ENCODE measurements at regions not wholly inside any gene's neighbourhood (a gene's known extent, or its start where the extent isn't known, plus 50 kb on each side); places are given as distances from the start of the nearest gene placed in this dataset.
"Not testable (repeated sequence)": the region's sequence is repeated elsewhere in the genome, so short reads cannot be mapped to it uniquely, and the experiment has no call there.

GRCh38 chr13:78881054-78881453, 222.1 kb upstream of the OBI1 start:
- in situ Hi-C loops (cut with MboI; ENCODE audit: low sequenced_read_pairs): no loop called here

- in situ Hi-C loops (cut with MboI; ENCODE audit: low sequenced_read_pairs): no loop called here
Observed at GRCh38 chr13:78876915-78877549, 218.1 kb upstream of the OBI1 start.

- in situ Hi-C loops (cut with MboI; ENCODE audit: low sequenced_read_pairs): no loop called here
Observed at GRCh38 chr13:78875792-78876580, 217.0 kb upstream of the OBI1 start.

DNA sequence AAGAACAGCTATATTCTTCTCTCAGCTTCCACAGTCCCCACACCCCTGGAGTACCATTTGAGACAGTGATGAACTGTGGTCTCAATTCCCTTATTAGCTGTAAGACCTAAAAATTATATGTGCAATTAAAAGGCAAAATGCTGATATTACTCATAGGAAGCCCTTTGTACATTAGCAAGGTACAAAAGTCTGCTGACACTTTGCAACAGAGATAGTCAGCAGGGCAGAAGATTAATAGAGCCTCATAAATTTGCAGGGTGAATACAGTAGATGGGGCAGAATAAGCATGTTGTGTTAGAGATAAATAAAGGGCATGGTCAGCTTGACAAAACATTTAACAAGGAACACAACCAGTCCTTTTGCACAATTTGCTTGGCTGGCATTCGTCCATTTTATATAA, 210.0 kb upstream of the OBI1 start:
- in situ Hi-C loops (cut with MboI; ENCODE audit: low sequenced_read_pairs): no loop called here

DNA sequence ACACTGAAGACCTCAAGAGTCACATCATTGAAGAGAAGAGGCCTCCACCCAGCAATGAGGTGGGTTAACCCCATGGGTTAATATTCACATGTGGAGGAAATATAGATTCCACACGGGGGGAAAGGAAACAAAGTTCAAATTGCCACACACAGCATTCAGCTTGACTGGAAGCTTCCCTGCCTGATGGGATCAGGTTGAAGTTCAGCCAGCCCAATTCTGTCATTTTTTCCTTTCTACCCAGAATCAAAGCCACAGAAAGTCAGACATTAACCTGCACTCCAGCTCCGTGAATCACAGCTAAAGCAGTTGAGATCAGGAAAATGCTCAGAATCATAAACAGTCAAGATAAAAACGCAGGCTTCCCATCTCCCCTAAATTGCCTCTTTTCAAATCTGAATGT, 208.7 kb upstream of the OBI1 start:
- in situ Hi-C loops (cut with MboI; ENCODE audit: low sequenced_read_pairs): no loop called here

- in situ Hi-C loops (cut with MboI; ENCODE audit: low sequenced_read_pairs): not testable (repeated sequence)
Observed at GRCh38 chr13:78866076-78866475, 207.1 kb upstream of the OBI1 start.

DNA sequence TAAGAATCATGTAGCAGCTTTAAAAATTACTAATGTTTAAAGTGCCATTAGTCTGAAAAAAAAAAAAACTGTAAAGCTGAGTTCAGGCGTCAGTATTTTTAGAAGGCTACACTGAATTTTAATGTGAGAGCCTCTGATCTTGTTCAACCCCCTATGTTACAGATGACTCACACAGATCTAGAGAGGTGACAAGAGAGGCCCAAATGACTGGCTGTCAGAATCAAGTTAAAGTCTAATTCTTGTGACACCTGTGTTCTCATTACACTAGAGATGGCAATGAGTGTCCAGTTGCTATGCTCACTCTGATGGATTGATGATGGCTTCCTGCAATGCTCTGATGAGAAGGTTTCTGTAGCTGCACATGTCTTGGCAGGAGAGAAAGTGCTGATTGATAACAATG, 203.5 kb upstream of the OBI1 start:
- in situ Hi-C loops (cut with MboI; ENCODE audit: low sequenced_read_pairs): no loop called here

DNA sequence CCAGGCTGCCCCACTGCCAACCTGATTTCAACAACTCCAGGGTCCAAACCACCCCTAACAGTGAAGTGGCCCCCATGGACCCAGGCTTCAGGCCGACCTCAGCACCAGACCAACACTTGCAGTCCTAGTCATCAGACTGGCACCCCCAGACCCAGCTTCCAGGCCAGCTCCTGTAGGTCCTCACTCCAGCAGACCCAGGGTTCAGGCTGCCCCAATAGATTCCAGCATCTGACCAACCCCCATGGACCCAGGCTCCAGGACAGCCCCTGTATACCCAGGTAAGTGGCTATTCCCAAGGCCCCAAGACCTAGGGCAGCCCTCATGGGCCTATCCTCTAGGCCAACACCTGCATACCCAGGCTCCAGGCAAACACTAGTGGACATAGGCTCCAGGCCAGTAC, 193.8 kb upstream of the OBI1 start:
- in situ Hi-C loops (cut with MboI; ENCODE audit: low sequenced_read_pairs): no loop called here

DNA sequence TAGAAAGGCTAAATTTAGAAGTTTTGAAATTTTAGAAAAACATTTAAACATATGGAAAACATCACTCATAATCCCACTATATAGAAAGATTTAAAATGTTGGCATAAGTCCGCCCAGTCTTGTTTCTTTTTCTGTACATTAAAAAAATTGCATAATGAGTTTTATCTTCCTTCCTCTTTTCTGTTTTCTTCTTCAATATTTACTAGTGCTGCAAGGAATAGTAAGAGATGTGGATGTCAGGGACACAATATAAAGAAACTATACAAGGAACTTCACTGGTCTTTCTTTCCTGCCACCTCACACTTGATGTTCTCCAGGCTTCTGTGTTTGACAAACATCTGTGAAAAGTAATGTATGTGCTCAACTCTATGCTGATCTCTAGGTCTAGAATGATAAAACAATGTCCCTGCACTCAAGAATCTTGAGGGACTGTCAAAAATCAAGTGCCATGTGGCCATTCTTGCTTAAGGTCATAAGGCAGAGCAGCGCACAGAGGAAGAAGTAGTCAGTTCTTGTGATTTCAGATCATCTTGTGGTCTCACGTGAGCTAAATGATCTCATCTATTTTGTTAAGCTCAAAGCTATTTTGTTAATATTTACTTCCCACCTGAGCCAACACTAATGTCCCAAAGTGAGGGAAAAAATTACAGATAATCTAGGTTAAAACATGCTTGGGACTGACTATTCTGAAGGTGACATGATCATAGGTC, 186.9 kb upstream of the OBI1 start:
- in situ Hi-C loops (cut with MboI; ENCODE audit: low sequenced_read_pairs): no loop called here

DNA sequence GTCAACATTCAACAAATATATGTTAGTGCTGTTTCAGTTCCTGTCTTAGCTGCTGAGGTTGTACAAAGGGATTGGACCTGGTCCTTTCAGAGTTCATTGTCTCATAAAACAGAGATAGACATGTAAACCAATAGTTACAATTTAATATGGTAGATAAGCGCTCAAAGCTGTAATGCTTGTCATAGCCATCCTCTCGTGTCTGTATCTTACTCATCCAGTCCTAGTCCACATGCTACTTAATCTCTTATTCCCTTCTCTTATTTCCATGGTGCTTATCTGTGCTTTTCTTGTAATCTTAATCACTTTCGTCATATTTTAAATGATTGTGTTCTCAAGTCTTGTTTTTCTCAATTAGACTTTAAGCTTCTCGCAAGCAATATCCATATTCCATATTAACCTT, 185.2 kb upstream of the OBI1 start:
- in situ Hi-C loops (cut with MboI; ENCODE audit: low sequenced_read_pairs): no loop called here

- in situ Hi-C loops (cut with MboI; ENCODE audit: low sequenced_read_pairs): no loop called here
Observed at GRCh38 chr13:78841358-78841963, 182.5 kb upstream of the OBI1 start.

DNA sequence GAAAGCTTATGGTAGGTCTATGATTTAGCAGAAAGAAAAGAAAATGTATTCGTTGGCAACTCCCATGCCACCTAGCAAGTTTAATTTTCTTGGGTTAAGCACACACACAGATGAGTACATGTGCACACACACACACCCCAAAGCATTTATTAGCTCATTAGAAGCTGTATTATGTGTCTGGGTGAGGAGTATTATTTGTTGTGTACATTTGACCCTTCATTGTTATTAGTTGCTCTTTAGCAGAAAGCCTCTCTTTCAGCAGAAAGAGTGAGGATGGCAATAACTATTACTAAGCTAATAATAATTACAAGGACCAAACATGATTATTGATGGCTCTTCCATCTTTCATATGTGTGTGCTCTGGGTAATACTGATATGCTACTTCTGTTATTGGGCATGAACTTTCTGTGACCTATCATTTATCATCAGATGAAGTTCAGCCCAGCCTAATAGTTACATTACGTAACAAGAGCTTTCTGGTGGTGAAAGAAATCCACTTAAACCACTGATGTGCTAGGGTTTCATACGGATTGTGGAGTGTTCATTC, 177.4 kb upstream of the OBI1 start:
- in situ Hi-C loops (cut with MboI; ENCODE audit: low sequenced_read_pairs): no loop called here

DNA sequence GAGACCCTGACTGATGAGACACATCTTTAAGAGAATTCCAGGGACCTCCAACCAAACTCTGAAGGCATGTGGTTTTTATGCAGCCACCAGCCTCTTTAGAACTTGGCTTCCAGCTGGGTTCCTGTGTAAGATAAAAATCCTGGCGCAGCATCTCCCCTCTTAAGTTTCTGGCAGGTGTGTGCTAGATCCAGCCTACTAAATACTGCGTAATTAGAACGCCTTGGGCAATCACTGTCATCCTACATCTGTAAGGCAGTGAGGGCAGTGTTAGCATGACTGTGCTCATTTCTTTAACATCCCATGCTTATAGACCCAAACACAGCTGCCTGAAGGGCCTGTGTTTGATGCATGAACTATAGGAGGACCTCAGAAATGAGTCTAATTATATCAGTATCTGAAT, 173.5 kb upstream of the OBI1 start:
- in situ Hi-C loops (cut with MboI; ENCODE audit: low sequenced_read_pairs): no loop called here

- in situ Hi-C loops (cut with MboI; ENCODE audit: low sequenced_read_pairs): no loop called here
Observed at GRCh38 chr13:78830508-78830907, 171.6 kb upstream of the OBI1 start.

DNA sequence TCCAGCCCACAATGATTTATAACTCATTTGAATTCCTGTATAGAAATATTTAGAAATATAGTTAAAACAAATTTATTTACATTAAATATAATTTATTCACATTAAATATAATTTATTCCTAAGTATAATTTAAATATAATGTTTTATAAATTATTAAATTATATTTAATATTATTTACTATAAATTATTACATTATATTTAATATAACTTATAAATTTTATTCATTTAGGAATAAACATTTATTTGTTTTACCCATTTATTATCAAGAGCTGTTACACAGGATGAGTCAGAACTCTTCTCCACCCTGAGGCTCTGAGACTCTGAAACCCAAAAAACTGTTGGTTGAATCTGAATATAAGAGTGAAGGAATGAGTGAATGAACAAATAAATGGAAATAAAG, 170.9 kb upstream of the OBI1 start:
- in situ Hi-C loops (cut with MboI; ENCODE audit: low sequenced_read_pairs): no loop called here

DNA sequence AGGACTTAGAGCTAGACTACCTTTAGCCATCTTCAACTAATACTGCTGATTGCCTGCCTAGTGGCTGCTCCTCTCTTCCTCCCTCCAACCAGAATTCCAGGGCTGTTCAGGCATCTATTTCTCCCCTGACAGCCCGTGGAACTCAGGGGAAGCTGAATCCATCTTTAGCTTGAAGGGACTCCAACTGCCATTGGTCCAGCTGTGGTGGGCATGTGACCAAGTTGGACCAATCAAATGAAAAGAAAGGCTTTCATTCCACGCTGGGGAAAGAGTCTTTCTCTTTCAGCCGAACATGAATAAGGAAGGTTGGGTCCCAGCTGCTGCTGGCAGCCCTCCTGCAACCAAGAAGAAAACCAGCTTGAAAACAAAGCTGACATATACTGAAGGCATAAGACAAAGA, 168.5 kb upstream of the OBI1 start:
- in situ Hi-C loops (cut with MboI; ENCODE audit: low sequenced_read_pairs): no loop called here

GRCh38 chr13:78826936-78827335, 168.0 kb upstream of the OBI1 start:
- in situ Hi-C loops (cut with MboI; ENCODE audit: low sequenced_read_pairs): no loop called here

DNA sequence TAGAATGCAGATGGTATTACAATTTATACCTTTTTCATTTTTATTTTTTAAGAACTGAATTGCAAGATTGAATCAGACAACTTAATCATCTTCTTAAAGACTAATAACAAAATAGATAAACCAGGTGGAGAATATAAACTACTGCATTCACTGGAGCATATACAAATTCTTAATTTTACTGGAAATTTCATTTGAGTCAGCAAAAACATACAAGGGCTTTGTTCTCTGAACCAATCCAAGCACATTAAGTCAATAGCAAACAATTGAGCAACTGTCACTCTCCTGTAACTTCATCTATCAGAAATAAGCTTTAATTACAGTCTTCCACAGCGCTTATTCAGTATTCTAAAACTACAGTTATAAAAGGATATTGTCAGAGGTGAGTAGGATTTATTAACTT, 167.4 kb upstream of the OBI1 start:
- in situ Hi-C loops (cut with MboI; ENCODE audit: low sequenced_read_pairs): no loop called here

DNA sequence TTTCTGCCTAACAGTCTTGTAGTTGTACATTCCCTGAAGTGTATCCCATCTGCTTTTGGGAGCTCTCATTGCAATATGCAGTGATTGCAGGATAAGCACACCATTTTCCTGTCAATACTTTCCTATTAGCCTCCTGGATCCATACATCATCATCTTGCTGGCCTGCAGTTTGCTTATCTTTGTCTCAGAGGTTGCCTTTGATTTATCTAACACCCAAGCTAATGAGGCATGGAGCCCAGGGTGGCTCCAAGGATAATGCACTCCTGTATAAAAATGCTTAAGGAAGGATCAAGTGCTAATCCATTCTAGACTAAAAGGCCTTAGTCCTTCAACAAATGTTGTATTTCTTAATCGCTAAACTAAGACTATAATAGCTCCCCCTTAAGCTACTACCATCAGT, 161.6 kb upstream of the OBI1 start:
- in situ Hi-C loops (cut with MboI; ENCODE audit: low sequenced_read_pairs): no loop called here

DNA sequence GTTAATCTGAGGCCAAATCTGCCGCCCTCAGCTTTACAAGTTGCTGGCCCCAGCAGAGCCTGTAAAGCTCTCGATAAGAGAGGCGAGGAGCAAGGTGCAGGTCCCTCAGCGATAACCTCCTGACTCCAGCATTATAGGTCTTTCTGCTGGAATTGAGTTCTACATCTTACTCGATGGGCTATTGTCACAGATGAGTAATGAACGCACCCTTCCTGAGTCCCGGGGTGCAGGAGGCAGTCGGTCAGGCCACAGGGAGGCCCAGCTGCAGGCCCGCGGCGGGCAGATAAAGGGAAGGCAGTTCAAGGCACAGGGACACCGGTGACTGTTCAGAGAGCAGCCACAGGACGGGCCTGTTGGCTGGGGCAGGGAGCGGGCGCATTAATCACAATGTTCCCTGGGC, 157.6 kb upstream of the OBI1 start:
- in situ Hi-C loops (cut with MboI; ENCODE audit: low sequenced_read_pairs): no loop called here

DNA sequence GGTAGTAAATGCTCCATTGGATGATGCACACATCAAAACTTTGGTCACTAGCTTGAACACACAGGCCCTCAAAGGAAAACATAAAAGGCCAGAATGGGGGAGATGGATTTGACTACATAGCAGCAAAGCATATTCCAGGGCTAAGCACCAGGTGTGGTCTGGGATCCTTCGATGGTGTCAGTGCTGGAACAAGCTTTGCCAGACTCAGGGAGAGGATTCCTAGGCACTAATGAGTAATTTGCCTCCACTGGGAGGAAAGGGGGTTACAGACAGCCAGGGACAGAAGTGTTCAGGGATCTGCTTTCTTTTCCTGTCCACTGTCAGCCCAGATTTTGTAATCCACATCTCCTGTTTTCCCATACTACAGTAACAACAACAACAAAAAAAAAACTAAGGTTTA, 157.2 kb upstream of the OBI1 start:
- in situ Hi-C loops (cut with MboI; ENCODE audit: low sequenced_read_pairs): no loop called here

Data from HL-60/S4 treated with phorbol 12-myristate 13-acetate at 8.2 ng/mL for 4 days and 3 days (cell line).